ENCODE measurements at regions not wholly inside any gene's neighbourhood (a gene's known extent, or its start where the extent isn't known, plus 50 kb on each side); places are given as distances from the start of the nearest gene placed in this dataset.
"Not testable (repeated sequence)": the region's sequence is repeated elsewhere in the genome, so short reads cannot be mapped to it uniquely, and the experiment has no call there.

GRCh38 chr2:207438414-207439126 is 91.2 kb upstream of the CREB1 start:
- no peak for DNase-seq (ENCODE audit: low read depth in 3 of 3, low spot score in 2 of 3)

DNA sequence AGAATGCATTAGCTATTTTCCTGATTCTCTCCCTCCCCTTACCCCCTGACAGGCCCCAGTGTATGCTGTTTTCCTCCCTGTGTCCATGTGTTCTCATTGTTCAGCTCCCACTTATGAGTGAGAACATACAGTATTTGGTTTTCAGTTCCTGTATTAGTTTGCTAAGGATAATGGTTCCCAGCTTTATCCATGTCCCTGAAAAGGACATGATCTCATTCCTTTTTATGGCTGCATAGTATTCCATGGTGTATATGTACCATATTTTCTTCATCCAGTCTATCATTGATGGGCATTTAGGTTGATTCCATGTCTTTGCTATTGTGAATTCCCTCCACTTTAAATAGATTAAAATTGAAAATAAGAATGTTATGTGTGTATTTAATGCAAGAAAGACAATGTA is 89.9 kb upstream of the CREB1 start:
- DNase-seq (ENCODE audit: low read depth in 3 of 3, low spot score in 2 of 3) = not testable (repeated sequence)

DNA sequence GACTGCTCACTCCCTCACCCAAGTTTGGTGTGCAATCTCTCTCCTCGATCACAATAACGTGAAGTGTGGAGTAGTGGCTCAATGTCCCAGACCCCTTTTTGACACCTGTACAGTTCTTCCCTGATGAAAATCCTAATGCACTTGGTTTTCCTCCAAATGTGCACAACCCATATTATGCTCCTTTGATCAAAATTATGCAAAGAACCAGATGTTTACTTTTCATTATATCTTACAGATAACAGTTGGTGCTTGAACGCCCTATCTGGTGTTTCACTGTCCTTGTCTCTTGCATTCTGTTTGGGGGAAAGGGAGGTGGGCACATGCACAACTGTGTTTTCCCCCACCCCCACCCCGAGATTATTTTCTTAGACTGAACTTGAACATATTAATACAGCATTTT is 85.0 kb upstream of the CREB1 start:
- no peak for DNase-seq (ENCODE audit: low read depth in 3 of 3, low spot score in 2 of 3)

- no peak for DNase-seq (ENCODE audit: low read depth in 3 of 3, low spot score in 2 of 3)
Measured at GRCh38 chr2:207446653-207447052, 83.1 kb upstream of the CREB1 start.

- no peak for DNase-seq (ENCODE audit: low read depth in 3 of 3, low spot score in 2 of 3)
Measured at GRCh38 chr2:207448006-207448405, 81.8 kb upstream of the CREB1 start.

DNA sequence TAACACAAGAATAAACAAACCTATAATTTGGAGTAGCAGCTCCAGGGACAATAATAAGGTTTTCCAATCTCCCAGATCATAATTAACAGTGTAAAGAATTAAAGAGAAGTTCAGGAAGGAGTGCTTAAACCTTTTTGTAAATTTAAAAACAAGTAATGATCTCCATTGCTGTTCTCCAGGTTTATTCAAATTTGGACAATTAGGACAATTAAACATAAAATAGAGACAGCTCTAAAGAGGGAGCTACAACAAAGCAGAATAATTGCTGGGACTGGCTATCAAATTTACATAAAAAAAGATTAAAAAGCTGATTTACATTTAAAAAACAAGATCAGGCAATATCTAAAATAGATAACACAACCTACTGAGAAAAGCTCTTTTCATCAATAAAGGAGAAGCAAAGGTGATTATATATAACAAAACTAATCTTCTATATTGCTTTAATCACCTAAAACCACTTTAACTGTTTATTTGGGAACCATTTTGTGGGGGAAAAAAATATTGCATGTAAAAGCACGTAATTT is 80.1 kb upstream of the CREB1 start:
- DNase-seq (ENCODE audit: low read depth in 3 of 3, low spot score in 2 of 3) = no peak

GRCh38 chr2:207450186-207450585 is 79.6 kb upstream of the CREB1 start:
- DNase-seq (ENCODE audit: low read depth in 3 of 3, low spot score in 2 of 3) = no peak

DNA sequence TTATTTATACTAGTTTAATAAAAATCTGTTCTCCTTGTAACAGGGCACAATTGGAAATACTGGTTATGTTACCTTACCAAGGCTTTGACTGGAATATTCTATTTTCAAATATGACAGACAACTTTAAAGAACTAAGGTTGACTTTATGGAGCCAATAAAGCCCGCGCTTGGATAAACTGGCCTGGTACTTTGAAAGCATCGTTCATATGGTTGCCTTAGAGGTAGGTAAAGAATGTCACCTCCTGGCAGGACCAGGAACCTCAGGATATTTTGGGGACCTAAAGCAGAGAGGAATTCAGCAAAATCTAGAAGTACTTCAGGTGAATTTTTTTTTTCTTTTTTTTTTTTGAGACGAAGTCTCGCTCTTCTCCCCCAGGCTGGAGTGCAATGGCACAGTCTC is 71.2 kb upstream of the CREB1 start:
- no peak for DNase-seq (ENCODE audit: low read depth in 3 of 3, low spot score in 2 of 3)

GRCh38 chr2:207459990-207460757 is 69.6 kb upstream of the CREB1 start:
- DNase-seq (ENCODE audit: low read depth in 3 of 3, low spot score in 2 of 3) = no peak

GRCh38 chr2:207463433-207463832 is 66.3 kb upstream of the CREB1 start:
- no peak for DNase-seq (ENCODE audit: low read depth in 3 of 3, low spot score in 2 of 3)

GRCh38 chr2:207464007-207464406 is 65.8 kb upstream of the CREB1 start:
- no peak for DNase-seq (ENCODE audit: low read depth in 3 of 3, low spot score in 2 of 3)

DNA sequence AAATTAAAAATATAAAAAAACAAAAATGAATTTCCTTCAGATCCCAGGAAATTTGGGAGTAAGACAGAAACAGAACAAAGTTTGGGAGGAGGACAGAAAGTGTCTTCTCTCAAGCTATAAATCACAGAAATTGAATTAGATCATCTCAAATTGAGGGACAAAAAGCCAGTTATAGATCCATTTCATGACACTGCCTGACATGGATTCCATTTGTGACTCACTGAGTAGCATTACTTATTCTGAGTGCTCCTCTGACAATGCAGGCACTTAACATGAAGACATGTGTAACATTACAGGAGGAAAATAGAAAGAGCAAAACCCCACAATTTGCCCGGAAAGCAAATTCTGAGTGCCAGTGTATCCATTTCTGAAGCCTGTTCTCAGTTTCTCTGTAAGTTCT is 63.9 kb upstream of the CREB1 start:
- no peak for DNase-seq (ENCODE audit: low read depth in 3 of 3, low spot score in 2 of 3)

DNA sequence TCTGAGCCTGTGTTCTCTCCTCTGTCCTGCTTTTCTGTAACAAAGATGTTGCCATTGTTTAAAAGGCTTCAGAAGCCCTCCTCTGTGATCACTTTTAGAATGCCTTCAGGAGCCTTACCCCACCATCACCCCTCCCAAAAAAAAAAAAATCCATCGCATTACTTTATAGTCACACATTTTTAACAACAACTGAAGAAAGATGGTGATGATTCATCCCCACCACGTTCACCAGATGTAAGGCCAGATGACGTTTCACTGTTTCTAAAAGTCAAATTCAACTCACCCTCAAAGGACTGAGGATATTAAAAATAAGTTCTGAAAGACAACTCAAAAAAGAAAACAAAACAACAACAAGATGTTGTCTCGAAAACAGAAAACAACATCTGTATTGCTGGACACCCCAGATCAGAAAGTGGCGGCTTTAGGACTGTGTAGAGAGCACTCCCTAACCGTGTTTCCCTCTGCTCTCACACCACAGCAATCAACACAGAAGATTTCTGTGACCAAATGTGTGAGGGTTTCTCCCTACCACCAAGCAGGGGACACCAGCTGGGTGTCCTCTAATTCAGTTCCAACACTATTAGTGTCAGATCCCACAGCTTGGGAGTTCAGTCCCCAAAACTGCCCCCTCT is 61.9 kb upstream of the CREB1 start:
- no peak for DNase-seq (ENCODE audit: low read depth in 3 of 3, low spot score in 2 of 3)

DNA sequence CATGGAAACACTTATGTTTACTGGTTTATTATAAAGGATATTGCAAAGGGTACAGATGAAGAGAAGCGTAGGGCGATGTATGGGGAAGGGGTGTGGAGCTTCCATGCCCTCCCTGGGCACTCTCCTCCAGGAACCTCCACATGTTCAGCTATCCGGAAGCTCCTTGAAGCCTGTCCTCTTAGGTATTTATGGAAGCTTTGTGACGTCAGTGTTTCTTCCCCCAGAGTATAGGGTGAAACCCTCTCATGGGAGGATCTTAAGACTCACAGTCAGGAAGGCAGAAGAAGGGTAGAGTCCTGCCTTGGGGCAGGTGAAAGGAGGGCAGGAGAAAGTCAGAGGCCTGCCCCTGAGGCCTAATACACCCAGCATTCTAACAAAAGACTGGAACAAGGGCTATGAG is 61.3 kb upstream of the CREB1 start:
- no peak for DNase-seq (ENCODE audit: low read depth in 3 of 3, low spot score in 2 of 3)

DNA sequence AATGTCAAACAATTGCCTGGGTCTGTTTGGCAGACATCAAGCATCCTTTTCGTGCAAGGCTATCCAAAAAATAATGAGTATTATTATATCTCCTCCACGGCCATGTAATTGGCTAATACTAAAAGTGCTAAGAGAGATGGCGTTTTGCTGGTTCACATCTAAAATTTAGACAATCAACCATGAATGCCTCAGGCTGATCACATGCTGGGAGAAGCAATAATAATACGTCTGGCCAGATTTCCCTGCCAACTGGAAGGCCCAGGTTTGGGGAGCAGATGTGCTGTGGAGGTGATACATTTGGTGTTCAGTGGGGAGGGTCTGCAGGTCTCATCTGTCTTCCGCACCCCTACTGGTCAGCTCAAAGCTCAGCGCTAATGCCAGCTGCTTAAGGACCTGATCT is 60.3 kb upstream of the CREB1 start:
- DNase-seq (ENCODE audit: low read depth in 3 of 3, low spot score in 2 of 3) = no peak

GRCh38 chr2:207469943-207470729 is 59.6 kb upstream of the CREB1 start:
- DNase-seq (ENCODE audit: low read depth in 3 of 3, low spot score in 2 of 3) = no peak

DNA sequence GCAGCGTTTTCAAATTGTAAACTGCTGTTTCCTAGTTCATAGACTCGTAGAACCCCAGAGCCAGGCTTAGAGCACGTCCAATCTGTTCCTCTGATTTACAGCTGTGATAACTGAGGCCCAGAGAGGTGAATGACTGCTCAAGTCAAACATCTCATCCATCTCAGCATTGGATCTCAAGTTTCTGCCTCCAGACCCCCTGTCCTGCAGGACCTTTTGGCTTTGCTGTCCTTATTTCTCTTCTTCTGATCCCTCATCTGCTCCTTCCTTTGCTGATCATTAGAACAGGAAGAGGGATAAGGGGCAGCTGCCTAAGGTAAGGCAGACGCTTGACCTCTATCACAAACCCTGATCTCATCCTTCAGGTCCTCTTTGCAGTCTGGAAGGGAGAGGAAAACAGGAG is 58.5 kb upstream of the CREB1 start:
- no peak for DNase-seq (ENCODE audit: low read depth in 3 of 3, low spot score in 2 of 3)

DNA sequence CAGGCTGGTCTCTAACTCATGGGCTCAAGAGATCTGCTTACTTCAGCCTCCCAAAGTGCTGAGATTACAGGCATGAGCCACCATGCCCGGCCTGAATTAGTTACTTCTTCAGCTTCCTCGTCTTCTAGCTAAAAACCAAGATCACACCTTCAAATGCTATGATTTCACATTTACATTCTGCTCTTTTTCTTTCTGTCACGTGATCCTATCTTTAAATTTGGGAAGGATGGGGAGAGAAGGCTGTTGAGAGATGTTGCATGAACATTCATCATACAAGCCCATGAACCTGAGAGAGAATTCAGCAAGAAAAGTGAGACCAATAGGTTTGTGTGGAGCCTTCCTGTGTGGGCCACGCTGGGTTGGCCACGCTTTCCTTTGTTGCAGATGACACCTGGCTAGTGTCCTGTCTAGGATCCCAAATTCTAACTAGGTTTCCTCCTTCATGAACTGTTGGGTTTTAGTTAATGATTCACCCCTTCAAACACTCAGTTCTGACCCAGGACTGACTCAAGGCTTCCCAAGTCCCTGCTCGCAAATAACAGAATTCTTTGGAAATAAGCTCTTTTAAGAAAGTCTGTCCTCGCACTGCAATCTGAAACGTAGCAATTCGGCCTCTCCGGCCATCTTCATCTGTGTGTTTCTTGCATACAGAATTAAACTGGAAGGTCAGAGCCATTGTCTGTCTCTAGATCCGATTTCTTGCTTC is 57.3 kb upstream of the CREB1 start:
- DNase-seq (ENCODE audit: low read depth in 3 of 3, low spot score in 2 of 3) = no peak

DNA sequence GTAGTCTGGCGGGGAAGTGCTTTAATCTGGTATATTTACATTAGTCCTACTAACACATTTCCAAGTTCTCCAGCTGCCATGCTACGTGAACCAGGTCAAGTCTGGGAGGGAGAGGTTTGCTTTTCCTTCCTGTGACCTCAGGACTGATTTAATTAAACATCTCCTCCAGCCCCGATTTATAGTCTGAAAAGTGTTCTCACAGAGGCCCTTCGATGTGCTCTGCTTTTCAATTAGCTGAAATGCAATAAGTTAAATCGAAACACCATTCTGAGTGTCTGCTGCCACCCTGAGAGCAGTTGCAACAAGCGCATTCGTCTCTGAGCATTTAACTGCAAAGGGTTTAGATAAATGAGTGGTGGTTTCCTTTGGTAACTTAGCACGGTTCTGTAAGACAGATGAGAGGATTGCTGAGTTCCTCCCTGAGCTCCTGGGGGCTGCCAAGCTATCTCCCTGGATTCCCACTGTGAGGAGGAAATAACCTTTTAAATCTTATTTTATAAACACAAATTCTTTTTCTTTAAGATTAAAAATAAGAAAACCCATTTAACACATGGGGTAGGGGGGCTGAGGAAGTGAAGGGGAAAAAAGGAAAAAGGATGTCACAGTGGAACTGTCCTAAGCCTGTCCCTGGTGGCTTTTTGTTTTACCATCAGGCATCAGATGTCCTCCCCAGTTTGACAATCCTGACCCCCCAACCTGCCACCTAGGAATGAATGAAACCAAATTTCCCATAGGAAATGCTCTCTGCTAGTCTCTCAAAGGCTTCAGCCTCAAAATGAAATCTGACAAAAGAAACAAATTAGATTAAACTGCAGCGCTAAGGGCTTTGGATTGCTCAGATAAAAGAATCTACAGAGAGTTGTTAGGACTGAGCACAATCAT is 56.5 kb upstream of the CREB1 start:
- DNase-seq (ENCODE audit: low read depth in 3 of 3, low spot score in 2 of 3) = peak; percentile 60 to 79 (median 69)

GRCh38 chr2:207473931-207474235 is 55.9 kb upstream of the CREB1 start:
- no peak for DNase-seq (ENCODE audit: low read depth in 3 of 3, low spot score in 2 of 3)

Data from right renal cortex interstitium (tissue), 3 donors.